Gastrocnemius medialis (tissue), 4 donors: ENCODE measurements at regions not wholly inside any gene's neighbourhood (a gene's known extent, or its start where the extent isn't known, plus 50 kb on each side); places are given as distances from the start of the nearest gene placed in this dataset.
A peak's percentile ranks its signal among the peaks of the same experiment; 100 is the strongest.

ENCODE experiments used
- ATAC-seq, 2 donors: fragments of 150-250 bp; one replicate each; pipeline ENCODE4 v1.9.1; 2016
- DNase-seq, 2 donors: peaks; one replicate each; pipeline ENCODE4 v3.0.0-alpha.2; 2019
- H3K27ac ChIP-seq, 4 donors: fragments of 200-600 bp; sonication (generic); 1 replicate in 1 of 4; 2 replicates in 3 of 4; pipeline ENCODE4 v1.5.1; 2016 to 2018; ENCODE audit warnings: mild to moderate bottlenecking in 2 of 4, moderate library complexity in 1 of 4
- H3K27me3 ChIP-seq, 3 donors: fragments of 200-600 bp; sonication (generic) in 2 of 3; 1 replicate in 1 of 3; 2 replicates in 2 of 3; pipeline versions ENCODE4 v1.5.1 to v1.6.0; 2016 to 2019; ENCODE audit warnings: mild to moderate bottlenecking in 1 of 3, moderate library complexity in 1 of 3
- H3K36me3 ChIP-seq, 2 donors: fragments of 200-600 bp; sonication (generic) in 1 of 2; one replicate each; pipeline ENCODE4 v1.5.1; 2017 to 2018
- H3K4me1 ChIP-seq, 2 donors: fragments of 200-600 bp; sonication (generic) in 1 of 2; one replicate each; pipeline ENCODE4 v1.5.1; 2016 to 2017; ENCODE audit warnings: mild to moderate bottlenecking in 2 of 2
- H3K4me3 ChIP-seq, 4 donors: fragments of 200-600 bp; sonication (generic) in 3 of 4; 1 replicate in 1 of 4; 2 replicates in 3 of 4; pipeline ENCODE4 v1.5.1; 2016 to 2019; ENCODE audit warnings: mild to moderate bottlenecking in 2 of 4
- H3K9me3 ChIP-seq, 3 donors: fragments of 200-600 bp; sonication (generic) in 2 of 3; 1 replicate in 1 of 3; 2 replicates in 2 of 3; pipeline ENCODE4 v1.5.1; 2016 to 2019
- POLR2A ChIP-seq, 2 donors: fragments of 450-650 bp; IDR thresholded peaks; one replicate each; pipeline ENCODE4 v1.6.1; 2017; ENCODE audit warnings: antibody characterized with exemption in 2 of 2, mild to moderate bottlenecking in 2 of 2, moderate library complexity in 2 of 2
- in situ Hi-C, 4 donors: fragments of 200-750 bp; cut with MboI; loops; one replicate each; pipeline versions ENCODE4 v1.15.0 to v1.8.0; 2017; ENCODE audit warnings: low sequenced_read_pairs in 4 of 4
- intact Hi-C: fragments of 100-400 bp; cut with DNase I; formaldehyde crosslinking; loops from one replicate; pipeline ENCODE4 v1.15.1; 2023; ENCODE audit warnings: low total_unique reads
- TF ChIP-seq, protein P1 (sequence below), 5 experiments: fragments of 450-650 bp in 3 of 5; fragments of 200-600 bp in 2 of 5; sonication (generic) in 2 of 5; IDR thresholded peaks in 4 of 5; conservative IDR thresholded peaks in 1 of 5; 1 replicate in 4 of 5; 2 replicates in 1 of 5; pipeline ENCODE4 v1.5.1; 2016 to 2019; ENCODE audit warnings: antibody characterized with exemption in 5 of 5, mild to moderate bottlenecking in 3 of 5, moderate library complexity in 3 of 5

- no peak for DNase-seq
- ATAC-seq = no peak
- no peaks in the 10 kb centered on the region for H3K36me3 ChIP-seq
- no peaks in the 10 kb centered on the region for H3K9me3 ChIP-seq
- H3K4me1 ChIP-seq = no peaks in the 10 kb centered on the region
- intact Hi-C loops (no loop called here), in situ Hi-C loops (no loop called here)
- H3K27me3 ChIP-seq = no peaks in the 10 kb centered on the region
- no peak for TF ChIP-seq POLR2A (IDR thresholded peaks at IDR 0.05)
- TF ChIP-seq, protein P1, sequence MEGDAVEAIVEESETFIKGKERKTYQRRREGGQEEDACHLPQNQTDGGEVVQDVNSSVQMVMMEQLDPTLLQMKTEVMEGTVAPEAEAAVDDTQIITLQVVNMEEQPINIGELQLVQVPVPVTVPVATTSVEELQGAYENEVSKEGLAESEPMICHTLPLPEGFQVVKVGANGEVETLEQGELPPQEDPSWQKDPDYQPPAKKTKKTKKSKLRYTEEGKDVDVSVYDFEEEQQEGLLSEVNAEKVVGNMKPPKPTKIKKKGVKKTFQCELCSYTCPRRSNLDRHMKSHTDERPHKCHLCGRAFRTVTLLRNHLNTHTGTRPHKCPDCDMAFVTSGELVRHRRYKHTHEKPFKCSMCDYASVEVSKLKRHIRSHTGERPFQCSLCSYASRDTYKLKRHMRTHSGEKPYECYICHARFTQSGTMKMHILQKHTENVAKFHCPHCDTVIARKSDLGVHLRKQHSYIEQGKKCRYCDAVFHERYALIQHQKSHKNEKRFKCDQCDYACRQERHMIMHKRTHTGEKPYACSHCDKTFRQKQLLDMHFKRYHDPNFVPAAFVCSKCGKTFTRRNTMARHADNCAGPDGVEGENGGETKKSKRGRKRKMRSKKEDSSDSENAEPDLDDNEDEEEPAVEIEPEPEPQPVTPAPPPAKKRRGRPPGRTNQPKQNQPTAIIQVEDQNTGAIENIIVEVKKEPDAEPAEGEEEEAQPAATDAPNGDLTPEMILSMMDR (IDR thresholded peaks at IDR 0.05 in 4 of 5, conservative IDR thresholded peaks at IDR 0.05 in 1 of 5) = no peak
- no peak overlapping the region for H3K27ac ChIP-seq
- H3K4me3 ChIP-seq = no peak overlapping the region
These were observed 382.5 kb downstream of the NYAP2 start for GRCh38 chr2:225781991-225782390.

DNA sequence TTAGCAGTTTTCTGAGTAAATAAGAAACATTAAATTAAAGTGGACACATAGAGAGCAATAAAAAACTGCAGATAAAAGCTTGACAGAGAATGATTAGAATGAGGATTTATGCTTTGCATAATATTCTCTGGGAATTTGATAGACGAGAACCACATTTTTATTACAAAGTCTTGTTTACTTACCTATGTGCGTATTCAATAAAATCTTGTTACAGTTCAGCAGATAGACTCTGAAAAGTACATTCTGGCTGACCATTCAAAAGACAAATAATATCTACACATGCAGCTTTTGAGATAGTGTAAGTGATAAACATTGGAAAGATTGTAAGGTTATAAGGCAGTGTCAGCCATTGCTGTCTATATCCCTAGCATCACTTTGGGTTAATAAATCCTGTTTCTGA, 381.6 kb downstream of the NYAP2 start:
- intact Hi-C loops = no loop called here
- in situ Hi-C loops = no loop called here
- no peaks in the 10 kb centered on the region for H3K27me3 ChIP-seq

DNA sequence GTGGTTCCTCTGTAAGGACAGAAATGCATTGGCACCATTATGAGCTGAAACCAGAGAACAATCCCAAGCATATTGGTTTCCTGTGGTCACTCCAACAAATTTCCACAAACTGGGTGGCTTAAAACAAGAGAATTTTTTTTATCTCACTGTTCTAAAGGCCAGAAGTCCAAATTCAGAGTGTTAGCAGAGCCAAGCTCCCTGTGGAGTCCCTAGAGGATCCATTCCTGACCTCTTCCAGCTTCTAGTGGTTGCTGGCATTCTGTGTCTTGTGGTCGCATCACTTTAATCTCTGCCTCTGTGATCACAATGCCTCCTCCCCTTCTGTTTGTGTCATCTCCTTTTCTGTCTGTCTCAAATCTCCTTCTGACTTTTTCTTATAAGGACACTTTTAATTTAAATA, 380.3 kb downstream of the NYAP2 start:
- Histone ChIP-seq H3K4me3 (no peak overlapping the region), H3K27me3 (no peaks in the 10 kb centered on the region), H3K9me3 (no peaks in the 10 kb centered on the region), H3K36me3 (no peaks in the 10 kb centered on the region), H3K4me1 (no peaks in the 10 kb centered on the region), H3K27ac (no peak overlapping the region)
- intact Hi-C loops (no loop called here), in situ Hi-C loops (no loop called here)
- ATAC-seq = peak in 1 of 2 donors; percentile 39
- peak in 1 of 2 donors; percentile 16 for DNase-seq
- TF ChIP-seq, protein P1 (IDR thresholded peaks at IDR 0.05 in 4 of 5, conservative IDR thresholded peaks at IDR 0.05 in 1 of 5) = no peak
- no peak for TF ChIP-seq POLR2A (IDR thresholded peaks at IDR 0.05)

More for the DNA sequence above, 381.6 kb downstream of the NYAP2 start:
- H3K27ac ChIP-seq = no peak overlapping the region
- no peak for DNase-seq
- H3K4me3 ChIP-seq = no peak overlapping the region
- no peak for ATAC-seq
- TF ChIP-seq POLR2A (IDR thresholded peaks at IDR 0.05) = no peak
- no peaks in the 10 kb centered on the region for H3K36me3 ChIP-seq
- H3K9me3 ChIP-seq = no peaks in the 10 kb centered on the region
- no peaks in the 10 kb centered on the region for H3K4me1 ChIP-seq

DNA sequence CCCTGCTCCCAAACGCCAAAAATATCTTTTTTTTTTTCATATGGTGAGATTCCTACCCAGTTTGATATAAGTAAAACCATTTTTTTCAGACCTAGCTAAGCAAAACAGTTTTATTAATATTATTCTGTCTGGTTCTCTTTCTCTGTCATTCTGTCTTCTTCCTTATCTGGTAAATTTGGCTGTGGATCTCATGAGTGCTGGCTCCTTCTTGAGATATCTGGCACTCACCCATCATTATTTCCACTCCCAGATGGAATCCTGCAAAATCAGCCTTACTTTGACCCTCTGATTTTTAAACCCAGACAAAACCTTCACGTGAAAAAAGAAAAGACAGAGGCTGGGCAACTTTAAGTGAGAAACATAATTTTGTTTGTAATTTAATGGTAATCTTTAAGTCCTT, 373.6 kb downstream of the NYAP2 start:
- DNase-seq = no peak
- no peaks in the 10 kb centered on the region for H3K27me3 ChIP-seq
- no peaks in the 10 kb centered on the region for H3K9me3 ChIP-seq
- H3K36me3 ChIP-seq = no peaks in the 10 kb centered on the region
- no peak for ATAC-seq
- no peak overlapping the region for H3K27ac ChIP-seq
- TF ChIP-seq, protein P1 (IDR thresholded peaks at IDR 0.05 in 4 of 5, conservative IDR thresholded peaks at IDR 0.05 in 1 of 5) = no peak
- no peak for TF ChIP-seq POLR2A (IDR thresholded peaks at IDR 0.05)
- H3K4me3 ChIP-seq = no peak overlapping the region
- in situ Hi-C loops (no loop called here), intact Hi-C loops (no loop called here)
- H3K4me1 ChIP-seq = no peaks in the 10 kb centered on the region

DNA sequence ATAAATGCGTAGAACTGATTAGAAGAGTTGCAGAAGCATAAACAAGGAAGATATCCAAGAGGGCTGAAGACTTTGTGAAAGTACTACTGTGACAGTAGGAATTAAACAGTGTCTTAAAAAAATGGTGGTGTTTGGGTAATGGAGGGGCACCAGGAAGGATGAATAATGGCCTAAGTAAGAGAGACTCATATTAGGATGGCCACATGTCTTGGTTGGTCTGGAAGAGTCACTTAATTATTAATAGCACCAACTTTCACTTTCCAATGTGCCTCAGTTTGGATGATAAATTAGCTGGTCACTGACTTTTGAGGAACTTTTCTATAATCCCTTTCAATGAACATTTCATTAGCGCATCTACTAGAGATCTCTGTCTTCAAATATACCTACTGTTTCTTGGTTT, 372.2 kb downstream of the NYAP2 start:
- in situ Hi-C loops = no loop called here
- Histone ChIP-seq H3K4me3 (no peak overlapping the region), H3K27ac (no peak overlapping the region), H3K27me3 (no peaks in the 10 kb centered on the region), H3K4me1 (no peaks in the 10 kb centered on the region), H3K36me3 (no peaks in the 10 kb centered on the region), H3K9me3 (no peaks in the 10 kb centered on the region)
- TF ChIP-seq, protein P1 (IDR thresholded peaks at IDR 0.05 in 4 of 5, conservative IDR thresholded peaks at IDR 0.05 in 1 of 5) = no peak
- no peak for TF ChIP-seq POLR2A (IDR thresholded peaks at IDR 0.05)
- DNase-seq (no peak), ATAC-seq (no peak)
- intact Hi-C loops = no loop called here
